ENCODE measurements at regions not wholly inside any gene's neighbourhood (a gene's known extent, or its start where the extent isn't known, plus 50 kb on each side); places are given as distances from the start of the nearest gene placed in this dataset.

- in situ Hi-C loops (cut with MboI; ENCODE audit: low sequenced_read_pairs, unreplicated experiment), result no loop called here
- DNase-seq (ENCODE audit: low spot score), result peak; percentile 35
These were observed 315.6 kb downstream of the MTRR start for GRCh38 chr5:8184455-8185063.

GRCh38 chr5:8185852-8186251, 316.9 kb downstream of the MTRR start:
- DNase-seq (ENCODE audit: low spot score), result no peak
- in situ Hi-C loops (cut with MboI; ENCODE audit: low sequenced_read_pairs, unreplicated experiment), result no loop called here
- no peak for TF ChIP-seq CTCF (IDR thresholded peaks at IDR 0.05; ENCODE audit: borderline replicate concordance, control extremely low read depth, extremely low read depth, insufficient read depth, missing control alignments)

More at GRCh38 chr5:8184455-8185063, 315.6 kb downstream of the MTRR start:
- peak; percentile 76 for TF ChIP-seq CTCF (IDR thresholded peaks at IDR 0.05; ENCODE audit: borderline replicate concordance, control extremely low read depth, extremely low read depth, insufficient read depth, missing control alignments)

- TF ChIP-seq CTCF (IDR thresholded peaks at IDR 0.05; ENCODE audit: borderline replicate concordance, control extremely low read depth, extremely low read depth, insufficient read depth, missing control alignments), result no peak
- in situ Hi-C loops (cut with MboI; ENCODE audit: low sequenced_read_pairs, unreplicated experiment), result no loop called here
- no peak for DNase-seq (ENCODE audit: low spot score)
These were observed 320.1 kb downstream of the MTRR start for GRCh38 chr5:8188874-8189565.

- DNase-seq (ENCODE audit: low spot score), result no peak
- in situ Hi-C loops (cut with MboI; ENCODE audit: low sequenced_read_pairs, unreplicated experiment), result no loop called here
- no peak for TF ChIP-seq CTCF (IDR thresholded peaks at IDR 0.05; ENCODE audit: borderline replicate concordance, control extremely low read depth, extremely low read depth, insufficient read depth, missing control alignments)
These were observed 323.9 kb downstream of the MTRR start for GRCh38 chr5:8192840-8193239.

- TF ChIP-seq CTCF (IDR thresholded peaks at IDR 0.05; ENCODE audit: borderline replicate concordance, control extremely low read depth, extremely low read depth, insufficient read depth, missing control alignments), result no peak
- DNase-seq (ENCODE audit: low spot score), result no peak
- in situ Hi-C loops (cut with MboI; ENCODE audit: low sequenced_read_pairs, unreplicated experiment), result no loop called here
These were observed 327.1 kb downstream of the MTRR start for GRCh38 chr5:8196061-8196460.

- DNase-seq (ENCODE audit: low spot score), result no peak
- TF ChIP-seq CTCF (IDR thresholded peaks at IDR 0.05; ENCODE audit: borderline replicate concordance, control extremely low read depth, extremely low read depth, insufficient read depth, missing control alignments), result no peak
- in situ Hi-C loops (cut with MboI; ENCODE audit: low sequenced_read_pairs, unreplicated experiment), result no loop called here
These were observed 339.4 kb downstream of the MTRR start for GRCh38 chr5:8208307-8208706.
